K562 (cell line): ENCODE measurements at regions not wholly inside any gene's neighbourhood (a gene's known extent, or its start where the extent isn't known, plus 50 kb on each side); places are given as distances from the start of the nearest gene placed in this dataset.

Experiments
- ATAC-seq: fragments of 200-7000 bp; cut with Tn5 transposase; 3 replicates; pipeline ENCODE4 v1.9.1; 2020; ENCODE audit warnings: moderate library complexity
- BruUV-seq: library from RNA; stranded (reverse); fragments of 400-500 nt; replicated peaks from 2 replicates; lab custom pipeline; 2021; lab: Mats Ljungman, UMichigan
- CTCF ChIA-PET: fragments of 300-600 bp; formaldehyde crosslinking; extraction: SDS; loops from one replicate; lab custom pipeline; 2021; ENCODE audit warnings: low intra/inter-chr PET ratio; lab: Yijun Ruan, JAX
- POLR2A ChIA-PET: fragments of 300-600, 350-650 bp; sonication (Branson Sonifier 250); formaldehyde crosslinking; extraction: SDS; loops from one replicate; lab custom pipeline; 2021; ENCODE audit warnings: antibody characterized with exemption, inconsistent platforms; lab: Yijun Ruan, JAX
- DNase-seq, 4 experiments: peaks; one replicate each; pipeline versions ENCODE4 v3.0.0 to v3.0.0-alpha.2; 2011 to 2018; ENCODE audit warnings: low spot score in 3 of 4, mixed read lengths in 3 of 4; ENCODE audit errors: extremely low read depth in 1 of 4
- FAIRE-seq: peaks from 2 replicates; lab custom pipeline; 2011; peaks lifted over from hg19 to GRCh38; lab: Jason Lieb, UNC
- H2AFZ ChIP-seq: 2 replicates; pipeline ENCODE4 v1.6.0; 2011; ENCODE audit warnings: low read depth, low read length, control low read depth, inconsistent platforms
- H3K27ac ChIP-seq: fragments of 200-600 bp; 3 replicates; pipeline ENCODE4 v1.8.0; 2011; ENCODE audit warnings: low read depth, mild to moderate bottlenecking, control low read depth, inconsistent platforms, low read length, moderate library complexity, mixed read lengths; ENCODE audit errors: extremely low read depth
- H3K27me3 ChIP-seq, 2 experiments: fragments of 300-600 bp in 1 of 2; 2 replicates in 1 of 2; 3 replicates in 1 of 2; pipeline versions ENCODE4 v1.6.0 to v1.8.0; 2011; ENCODE audit warnings: inconsistent platforms in 2 of 2, low read length in 2 of 2, mild to moderate bottlenecking in 1 of 2, mixed read lengths in 1 of 2, moderate library complexity in 1 of 2; ENCODE audit not compliant: control insufficient read depth in 2 of 2, insufficient read depth in 2 of 2
- H3K36me3 ChIP-seq: fragments of 300-600 bp; 3 replicates; pipeline ENCODE4 v1.8.0; 2011; ENCODE audit warnings: mild to moderate bottlenecking, low read length, inconsistent platforms; ENCODE audit not compliant: control insufficient read depth, insufficient read depth
- H3K4me1 ChIP-seq, 2 experiments: fragments of 200-600 bp in 1 of 2; replicated peaks in 1 of 2; 2 replicates in 1 of 2; 3 replicates in 1 of 2; pipeline versions ENCODE4 v1.5.1 to v1.8.0; 2011; ENCODE audit warnings: inconsistent platforms in 2 of 2, low read length in 2 of 2, mild to moderate bottlenecking in 1 of 2, mixed read lengths in 1 of 2, moderate library complexity in 1 of 2; ENCODE audit not compliant: control insufficient read depth in 2 of 2, insufficient read depth in 2 of 2
- H3K4me2 ChIP-seq: 2 replicates; pipeline ENCODE4 v1.6.1; 2011; ENCODE audit warnings: low read length, control low read depth, inconsistent platforms, mixed read lengths; ENCODE audit not compliant: insufficient read depth
- H3K4me3 ChIP-seq: fragments of 200-600 bp; sonication (generic), shearing (Covaris generic); 2 replicates; pipeline ENCODE4 v1.5.1; 2016; ENCODE audit warnings: control low read depth, inconsistent platforms
- H3K79me2 ChIP-seq: fragments of 200-600 bp; 3 replicates; pipeline ENCODE4 v1.8.0; 2011; ENCODE audit warnings: low read length, inconsistent platforms; ENCODE audit not compliant: control insufficient read depth, insufficient read depth
- H3K9ac ChIP-seq, 2 experiments: 2 replicates each; pipeline versions ENCODE4 v1.6.0 to v1.6.1; 2011; ENCODE audit warnings: low read depth in 2 of 2, low read length in 2 of 2, control low read depth in 1 of 2, inconsistent platforms in 1 of 2, mild to moderate bottlenecking in 1 of 2, mixed read lengths in 1 of 2; ENCODE audit not compliant: insufficient read depth in 1 of 2
- H3K9me1 ChIP-seq: one replicate; pipeline ENCODE4 v1.6.0; 2011; ENCODE audit warnings: inconsistent platforms, mild to moderate bottlenecking, low read length, moderate library complexity; ENCODE audit not compliant: control insufficient read depth, insufficient read depth
- H3K9me3 ChIP-seq: replicated peaks from 2 replicates; pipeline ENCODE4 v1.5.1; 2011; ENCODE audit warnings: low read depth, low read length, inconsistent platforms; ENCODE audit not compliant: control insufficient read depth, insufficient read depth
- H4K20me1 ChIP-seq: replicated peaks from 2 replicates; pipeline ENCODE4 v1.6.1; 2011; ENCODE audit warnings: low read length, inconsistent platforms, mixed read lengths; ENCODE audit not compliant: control insufficient read depth, insufficient read depth
- DACH1 ChIP-seq: fragments of 450-650 bp; IDR thresholded peaks from 2 replicates; pipeline ENCODE4 v1.6.1; 2018; ENCODE audit not compliant: partially characterized antibody
- ETS2 ChIP-seq: IDR thresholded peaks from 2 replicates; pipeline ENCODE4 v1.6.1; 2016; ENCODE audit warnings: borderline replicate concordance, missing genetic modification characterization, mild to moderate bottlenecking, moderate library complexity, missing compliant biosample characterization; ENCODE audit not compliant: poor library complexity, severe bottlenecking
- IRF2 ChIP-seq: sonication (generic); formaldehyde crosslinking; IDR thresholded peaks from 2 replicates; pipeline ENCODE4 v1.8.1; 2022; ENCODE audit warnings: mild to moderate bottlenecking, missing genetic modification reagents
- MAFF ChIP-seq: IDR thresholded peaks from 2 replicates; pipeline ENCODE4 v1.6.1; 2012; ENCODE audit warnings: low read length, improper control_type of control experiment
- NR1H2 ChIP-seq: sonication (generic); formaldehyde crosslinking; IDR thresholded peaks from 2 replicates; pipeline ENCODE4 v1.4.0; 2020; ENCODE audit warnings: mild to moderate bottlenecking, missing genetic modification reagents
- PML ChIP-seq: IDR thresholded peaks from 2 replicates; pipeline ENCODE4 v1.6.1; 2012; ENCODE audit warnings: low read length, inconsistent platforms
- POLR3G ChIP-seq: IDR thresholded peaks from 2 replicates; pipeline ENCODE4 v1.6.1; 2011; ENCODE audit not compliant: insufficient read length, insufficient replicate concordance; ENCODE audit errors: extremely low read depth
- PTBP1 ChIP-seq: fragments of 200-400 bp; formaldehyde crosslinking; IDR thresholded peaks from 2 replicates; pipeline ENCODE4 v1.6.1; 2017; ENCODE audit warnings: low read depth, low read length
- RBM34 ChIP-seq: fragments of 200-400 bp; formaldehyde crosslinking; IDR thresholded peaks from 2 replicates; pipeline ENCODE4 v1.6.1; 2018; ENCODE audit warnings: low read length, borderline replicate concordance; ENCODE audit not compliant: insufficient read depth
- ZC3H4 ChIP-seq: sonication (generic); formaldehyde crosslinking; IDR thresholded peaks from 2 replicates; pipeline ENCODE4 v1.9.0; 2021; ENCODE audit warnings: missing genetic modification reagents, borderline replicate concordance
- ZNF134 ChIP-seq: fragments of 250-450 bp; sonication (Bioruptor Pico); conservative IDR thresholded peaks from 2 replicates; pipeline ENCODE4 v1.4.0; 2020
- ZNF253 ChIP-seq: fragments of 250-450 bp; sonication (Bioruptor Pico); conservative IDR thresholded peaks from 2 replicates; pipeline ENCODE4 v1.6.1; 2021; ENCODE audit warnings: mild to moderate bottlenecking
- ZNF408 ChIP-seq: fragments of 250-450 bp; sonication (Bioruptor Pico); IDR thresholded peaks from 2 replicates; pipeline ENCODE4 v1.4.0; 2020; ENCODE audit warnings: low read depth, mild to moderate bottlenecking, moderate library complexity
- ZNF778 ChIP-seq: fragments of 450-650 bp; formaldehyde crosslinking; IDR thresholded peaks from 2 replicates; pipeline ENCODE4 v1.4.0; 2020; ENCODE audit warnings: mild to moderate bottlenecking, moderate library complexity
- WGBS: fragments of 100-300 bp; shearing (Covaris generic); methylation state at CpG from one replicate; pipeline ENCODE4 v1.1.6; 2016; ENCODE audit warnings: low coverage, mixed read lengths; ENCODE audit not compliant: insufficient coverage; ENCODE audit errors: missing lambda C conversion rate; 5-methylcytosine and 5-hydroxymethylcytosine counted together
- in situ Hi-C: fragments of 300-500 bp; cut with MboI; formaldehyde crosslinking; loops from 4 replicates; pipeline ENCODE4 v1.15.0; 2018; ENCODE audit warnings: inconsistent platforms, mixed read lengths
- intact Hi-C: fragments of 100-400 bp; cut with micrococcal nuclease; formaldehyde crosslinking; loops from 2 replicates; pipeline ENCODE4 v1.14.2; 2022
- TF ChIP-seq, protein P1 (sequence below): sonication (generic); formaldehyde crosslinking; IDR thresholded peaks from 2 replicates; pipeline ENCODE4 v1.9.0; 2022; ENCODE audit warnings: mild to moderate bottlenecking, missing genetic modification reagents
- TF ChIP-seq, protein P2 (sequence below): fragments of 250-450 bp; sonication (Bioruptor Pico); IDR thresholded peaks from 2 replicates; pipeline ENCODE4 v1.4.0; 2020; ENCODE audit warnings: mild to moderate bottlenecking, moderate library complexity, borderline replicate concordance
- TF ChIP-seq, protein P3 (sequence below): fragments of 450-650 bp; IDR thresholded peaks from 2 replicates; pipeline ENCODE4 v1.6.1; 2016; ENCODE audit warnings: missing biosample characterization, missing genetic modification characterization
- TF ChIP-seq, protein P4 (sequence below), 2 experiments: fragments of 150-350 bp in 1 of 2; IDR thresholded peaks; 2 replicates each; pipeline ENCODE4 v1.6.1; 2012 to 2016; ENCODE audit warnings: low read depth in 2 of 2, low read length in 2 of 2, mild to moderate bottlenecking in 1 of 2, moderate library complexity in 1 of 2

DNA sequence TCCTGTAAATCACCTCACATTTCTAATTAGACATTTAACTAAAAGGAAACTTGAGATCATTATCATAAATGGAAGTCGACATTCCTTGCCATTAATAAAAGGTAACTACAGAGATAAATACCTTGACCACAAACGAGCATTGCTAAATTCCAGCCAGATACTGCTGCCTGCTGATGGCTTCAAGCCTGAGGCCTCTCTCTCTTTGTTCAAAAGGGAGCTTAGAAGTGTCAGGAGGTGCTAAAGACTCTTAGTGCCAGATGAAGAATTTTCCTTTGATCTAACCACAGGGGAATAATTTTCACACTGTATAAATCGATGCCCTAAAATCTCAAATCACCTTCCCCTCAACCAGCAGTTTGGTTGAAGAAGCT lies 248.2 kb upstream of the PMEPA1 start:
- ChIA-PET CTCF (no interaction called here), POLR2A (no interaction called here)
- in situ Hi-C loops, result no loop called here
- intact Hi-C loops, result no loop called here
- H3K36me3 ChIP-seq, result no peaks in the 10 kb centered on the region
- H3K9ac ChIP-seq, result no peak overlapping the region
- no peak overlapping the region for H3K4me3 ChIP-seq
- no peaks in the 10 kb centered on the region for H3K4me1 ChIP-seq
- BruUV-seq, result no TSS peak
- FAIRE-seq (no peak), DNase-seq (no peak), ATAC-seq (no peak)
- H4K20me1 ChIP-seq, result no peaks in the 10 kb centered on the region
- H3K9me3 ChIP-seq, result no peaks in the 10 kb centered on the region
- H3K79me2 ChIP-seq, result no peaks in the 10 kb centered on the region
- no peak overlapping the region for H3K4me2 ChIP-seq
- H2AFZ ChIP-seq, result no peak overlapping the region
- peaks cover 4 to 41% of the 10 kb centered on the region in 2 experiments; a peak in 4 of 5 replicates for H3K27me3 ChIP-seq
- 0% methylated on average over 3 of the region's 3 CpGs for WGBS
- no peaks in the 10 kb centered on the region for H3K9me1 ChIP-seq
- no peak overlapping the region for H3K27ac ChIP-seq
- TF ChIP-seq, protein P1, sequence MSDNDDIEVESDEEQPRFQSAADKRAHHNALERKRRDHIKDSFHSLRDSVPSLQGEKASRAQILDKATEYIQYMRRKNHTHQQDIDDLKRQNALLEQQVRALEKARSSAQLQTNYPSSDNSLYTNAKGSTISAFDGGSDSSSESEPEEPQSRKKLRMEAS (CRISPR knock-in tag), result no peak
- TF ChIP-seq, protein P2, sequence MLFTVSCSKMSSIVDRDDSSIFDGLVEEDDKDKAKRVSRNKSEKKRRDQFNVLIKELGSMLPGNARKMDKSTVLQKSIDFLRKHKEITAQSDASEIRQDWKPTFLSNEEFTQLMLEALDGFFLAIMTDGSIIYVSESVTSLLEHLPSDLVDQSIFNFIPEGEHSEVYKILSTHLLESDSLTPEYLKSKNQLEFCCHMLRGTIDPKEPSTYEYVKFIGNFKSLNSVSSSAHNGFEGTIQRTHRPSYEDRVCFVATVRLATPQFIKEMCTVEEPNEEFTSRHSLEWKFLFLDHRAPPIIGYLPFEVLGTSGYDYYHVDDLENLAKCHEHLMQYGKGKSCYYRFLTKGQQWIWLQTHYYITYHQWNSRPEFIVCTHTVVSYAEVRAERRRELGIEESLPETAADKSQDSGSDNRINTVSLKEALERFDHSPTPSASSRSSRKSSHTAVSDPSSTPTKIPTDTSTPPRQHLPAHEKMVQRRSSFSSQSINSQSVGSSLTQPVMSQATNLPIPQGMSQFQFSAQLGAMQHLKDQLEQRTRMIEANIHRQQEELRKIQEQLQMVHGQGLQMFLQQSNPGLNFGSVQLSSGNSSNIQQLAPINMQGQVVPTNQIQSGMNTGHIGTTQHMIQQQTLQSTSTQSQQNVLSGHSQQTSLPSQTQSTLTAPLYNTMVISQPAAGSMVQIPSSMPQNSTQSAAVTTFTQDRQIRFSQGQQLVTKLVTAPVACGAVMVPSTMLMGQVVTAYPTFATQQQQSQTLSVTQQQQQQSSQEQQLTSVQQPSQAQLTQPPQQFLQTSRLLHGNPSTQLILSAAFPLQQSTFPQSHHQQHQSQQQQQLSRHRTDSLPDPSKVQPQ (CRISPR knock-in tag), result no peak
- TF ChIP-seq IRF2 (CRISPR knock-in tag) (no peak), ZNF778 (CRISPR knock-in tag) (no peak), PTBP1 (no peak), MAFF (no peak), ZNF134 (CRISPR knock-in tag) (no peak), POLR3G (no peak), ZNF253 (CRISPR knock-in tag) (no peak), DACH1 (no peak), NR1H2 (CRISPR knock-in tag) (no peak), ZNF408 (CRISPR knock-in tag) (no peak), RBM34 (no peak), PML (no peak), ZC3H4 (CRISPR knock-in tag) (no peak), ETS2 (tag) (no peak)
- TF ChIP-seq, protein P3, sequence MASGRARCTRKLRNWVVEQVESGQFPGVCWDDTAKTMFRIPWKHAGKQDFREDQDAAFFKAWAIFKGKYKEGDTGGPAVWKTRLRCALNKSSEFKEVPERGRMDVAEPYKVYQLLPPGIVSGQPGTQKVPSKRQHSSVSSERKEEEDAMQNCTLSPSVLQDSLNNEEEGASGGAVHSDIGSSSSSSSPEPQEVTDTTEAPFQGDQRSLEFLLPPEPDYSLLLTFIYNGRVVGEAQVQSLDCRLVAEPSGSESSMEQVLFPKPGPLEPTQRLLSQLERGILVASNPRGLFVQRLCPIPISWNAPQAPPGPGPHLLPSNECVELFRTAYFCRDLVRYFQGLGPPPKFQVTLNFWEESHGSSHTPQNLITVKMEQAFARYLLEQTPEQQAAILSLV (tag), result no peak
- TF ChIP-seq, protein P4, sequence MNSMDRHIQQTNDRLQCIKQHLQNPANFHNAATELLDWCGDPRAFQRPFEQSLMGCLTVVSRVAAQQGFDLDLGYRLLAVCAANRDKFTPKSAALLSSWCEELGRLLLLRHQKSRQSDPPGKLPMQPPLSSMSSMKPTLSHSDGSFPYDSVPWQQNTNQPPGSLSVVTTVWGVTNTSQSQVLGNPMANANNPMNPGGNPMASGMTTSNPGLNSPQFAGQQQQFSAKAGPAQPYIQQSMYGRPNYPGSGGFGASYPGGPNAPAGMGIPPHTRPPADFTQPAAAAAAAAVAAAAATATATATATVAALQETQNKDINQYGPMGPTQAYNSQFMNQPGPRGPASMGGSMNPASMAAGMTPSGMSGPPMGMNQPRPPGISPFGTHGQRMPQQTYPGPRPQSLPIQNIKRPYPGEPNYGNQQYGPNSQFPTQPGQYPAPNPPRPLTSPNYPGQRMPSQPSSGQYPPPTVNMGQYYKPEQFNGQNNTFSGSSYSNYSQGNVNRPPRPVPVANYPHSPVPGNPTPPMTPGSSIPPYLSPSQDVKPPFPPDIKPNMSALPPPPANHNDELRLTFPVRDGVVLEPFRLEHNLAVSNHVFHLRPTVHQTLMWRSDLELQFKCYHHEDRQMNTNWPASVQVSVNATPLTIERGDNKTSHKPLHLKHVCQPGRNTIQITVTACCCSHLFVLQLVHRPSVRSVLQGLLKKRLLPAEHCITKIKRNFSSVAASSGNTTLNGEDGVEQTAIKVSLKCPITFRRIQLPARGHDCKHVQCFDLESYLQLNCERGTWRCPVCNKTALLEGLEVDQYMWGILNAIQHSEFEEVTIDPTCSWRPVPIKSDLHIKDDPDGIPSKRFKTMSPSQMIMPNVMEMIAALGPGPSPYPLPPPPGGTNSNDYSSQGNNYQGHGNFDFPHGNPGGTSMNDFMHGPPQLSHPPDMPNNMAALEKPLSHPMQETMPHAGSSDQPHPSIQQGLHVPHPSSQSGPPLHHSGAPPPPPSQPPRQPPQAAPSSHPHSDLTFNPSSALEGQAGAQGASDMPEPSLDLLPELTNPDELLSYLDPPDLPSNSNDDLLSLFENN (IDR thresholded peaks at IDR 0.05; ENCODE audit: low read depth in 2 of 2, low read length in 2 of 2), result no peak
